Memory B cell (primary cell): ENCODE measurements at regions not wholly inside any gene's neighbourhood (a gene's known extent, or its start where the extent isn't known, plus 50 kb on each side); places are given as distances from the start of the nearest gene placed in this dataset.

Experiments used
- ATAC-seq: fragments of 150-1000 bp; cut with Tn5 transposase; 2 replicates; pipeline ENCODE4 v1.10.0; 2021; ENCODE audit warnings: low read depth, mild to moderate bottlenecking, moderate library complexity
- DNase-seq, 2 donors: peaks; one replicate each; pipeline ENCODE4 v3.0.0; 2022; ENCODE audit warnings: low spot score in 2 of 2
- H3K27ac Mint-ChIP-seq: one replicate; pipeline ENCODE4 v1.8.0; 2022; ENCODE audit warnings: mild to moderate bottlenecking, moderate library complexity, mixed read lengths
- H3K27me3 Mint-ChIP-seq: one replicate; pipeline ENCODE4 v1.8.0; 2022; ENCODE audit warnings: mixed read lengths
- H3K36me3 Mint-ChIP-seq: one replicate; pipeline ENCODE4 v1.8.0; 2022; ENCODE audit warnings: mild to moderate bottlenecking, mixed read lengths
- H3K4me1 Mint-ChIP-seq: one replicate; pipeline ENCODE4 v1.8.0; 2022; ENCODE audit warnings: mixed read lengths
- H3K4me3 Mint-ChIP-seq: one replicate; pipeline ENCODE4 v1.8.0; 2022; ENCODE audit warnings: mild to moderate bottlenecking, moderate library complexity, mixed read lengths
- H3K9me3 Mint-ChIP-seq: one replicate; pipeline ENCODE4 v1.8.0; 2022; ENCODE audit warnings: mixed read lengths

DNA sequence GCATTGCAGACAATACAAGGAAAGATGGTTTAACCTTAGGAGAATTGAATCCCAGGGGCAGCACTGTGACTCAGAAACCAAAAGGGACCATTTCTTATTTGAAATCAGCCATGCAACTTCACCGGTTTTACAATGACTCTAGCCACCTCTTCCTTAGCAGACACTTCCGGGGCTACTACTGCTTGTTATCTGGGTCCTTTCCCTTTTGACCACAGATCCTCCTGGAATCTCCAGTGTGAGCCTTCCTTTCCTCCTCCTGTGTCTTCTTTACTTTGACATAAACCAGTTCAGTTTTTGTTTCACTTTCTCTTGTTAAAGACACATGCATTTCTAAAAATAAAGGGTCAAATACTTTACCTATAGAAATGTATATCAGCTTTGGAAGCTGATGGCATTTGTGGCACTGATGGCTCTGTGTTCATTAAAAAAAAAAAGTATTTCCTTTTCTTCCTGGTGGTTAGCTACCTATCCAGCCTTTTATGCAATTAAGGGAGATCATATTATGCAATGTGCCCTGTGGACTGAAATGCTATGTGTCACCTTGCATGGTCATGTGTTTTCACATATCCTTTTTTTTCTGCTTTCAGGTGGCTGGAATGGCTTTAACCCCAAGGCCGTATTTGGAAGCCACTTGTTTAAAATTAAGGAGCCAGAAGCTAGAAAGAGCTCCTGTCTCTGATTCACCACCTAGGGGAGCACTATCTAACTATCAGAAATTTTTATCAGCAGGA, 296.2 kb downstream of the CHL1 start:
- peak overlapping the region; percentile 77 for H3K4me3 Mint-ChIP-seq

GRCh38 chr3:494190-494589, 297.6 kb downstream of the CHL1 start:
- DNase-seq = no peak
- peaks cover 3% of the 10 kb centered on the region for H3K4me1 Mint-ChIP-seq
- no peaks in the 10 kb centered on the region for H3K9me3 Mint-ChIP-seq
- H3K36me3 Mint-ChIP-seq = no peaks in the 10 kb centered on the region
- H3K4me3 Mint-ChIP-seq = no peak overlapping the region
- no peaks in the 10 kb centered on the region for H3K27me3 Mint-ChIP-seq
- H3K27ac Mint-ChIP-seq = no peak overlapping the region
- no peak for ATAC-seq

More for the DNA sequence above, 296.2 kb downstream of the CHL1 start:
- Mint-ChIP-seq H3K36me3 (no peaks in the 10 kb centered on the region), H3K27ac (peak overlapping the region; percentile 3), H3K4me1 (peaks cover 3% of the 10 kb centered on the region), H3K27me3 (no peaks in the 10 kb centered on the region), H3K9me3 (no peaks in the 10 kb centered on the region)
- no peak for ATAC-seq
- DNase-seq = no peak

- H3K9me3 Mint-ChIP-seq = no peaks in the 10 kb centered on the region
- no peaks in the 10 kb centered on the region for H3K36me3 Mint-ChIP-seq
- no peak overlapping the region for H3K27ac Mint-ChIP-seq
Observed at GRCh38 chr3:498487-498886, 301.9 kb downstream of the CHL1 start.

GRCh38 chr3:499001-499761, 302.6 kb downstream of the CHL1 start:
- H3K27ac Mint-ChIP-seq = no peak overlapping the region
- H3K36me3 Mint-ChIP-seq = no peaks in the 10 kb centered on the region
- no peak for ATAC-seq
- H3K4me3 Mint-ChIP-seq = no peak overlapping the region
- no peaks in the 10 kb centered on the region for H3K27me3 Mint-ChIP-seq
- H3K9me3 Mint-ChIP-seq = no peaks in the 10 kb centered on the region
- no peak for DNase-seq
- H3K4me1 Mint-ChIP-seq = no peaks in the 10 kb centered on the region

More at GRCh38 chr3:498487-498886, 301.9 kb downstream of the CHL1 start:
- ATAC-seq = no peak
- no peaks in the 10 kb centered on the region for H3K27me3 Mint-ChIP-seq
- no peak overlapping the region for H3K4me3 Mint-ChIP-seq
- DNase-seq = no peak
- H3K4me1 Mint-ChIP-seq = no peaks in the 10 kb centered on the region

DNA sequence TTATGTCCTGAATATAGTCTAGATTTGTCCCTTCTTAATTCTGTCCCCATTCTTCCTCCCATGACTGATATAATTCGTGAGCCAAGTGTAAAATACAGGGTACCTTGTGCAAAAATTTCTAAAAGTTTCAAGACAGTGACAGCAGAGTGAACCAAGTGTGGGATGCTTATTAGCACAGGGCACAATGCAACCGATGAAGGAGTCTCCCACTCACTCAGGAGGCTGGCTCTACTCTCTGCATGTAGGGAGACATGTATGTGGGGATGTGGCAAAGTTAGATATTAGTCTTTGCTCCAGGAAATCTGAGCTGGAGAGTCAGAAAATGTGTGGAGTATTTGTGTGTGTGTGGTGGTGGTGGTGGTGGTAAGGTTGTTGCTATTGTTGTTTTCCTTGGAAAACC, 305.9 kb downstream of the CHL1 start:
- H3K4me3 Mint-ChIP-seq = no peak overlapping the region

DNA sequence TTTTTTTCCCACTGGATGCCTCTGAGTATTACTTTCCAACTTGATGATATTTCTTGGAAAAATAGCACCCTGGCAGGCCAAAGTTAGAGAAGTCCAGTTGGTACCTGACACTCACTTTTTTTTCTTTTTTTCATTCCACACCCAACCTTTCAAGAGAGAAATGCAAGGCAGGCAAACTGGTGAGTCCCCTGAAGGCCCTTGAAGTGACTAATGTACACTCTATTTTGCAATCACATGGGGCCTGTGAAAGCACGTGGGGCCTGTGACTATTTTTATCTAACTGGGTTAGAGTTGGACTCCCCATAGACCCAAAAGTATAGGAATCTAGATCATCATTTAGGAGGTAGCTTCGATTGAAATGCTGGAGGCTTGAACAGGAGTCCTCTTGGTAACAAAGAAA, 316.7 kb downstream of the CHL1 start:
- ATAC-seq = no peak
- peaks cover 7% of the 10 kb centered on the region for H3K9me3 Mint-ChIP-seq
- DNase-seq = no peak
- peaks cover 3% of the 10 kb centered on the region for H3K4me1 Mint-ChIP-seq
- no peak overlapping the region for H3K27ac Mint-ChIP-seq
- H3K4me3 Mint-ChIP-seq = no peak overlapping the region
- H3K27me3 Mint-ChIP-seq = peaks cover 2% of the 10 kb centered on the region
- H3K36me3 Mint-ChIP-seq = no peaks in the 10 kb centered on the region

More for the DNA sequence above, 305.9 kb downstream of the CHL1 start:
- Mint-ChIP-seq H3K4me1 (no peaks in the 10 kb centered on the region), H3K27me3 (peaks cover 2% of the 10 kb centered on the region), H3K27ac (no peak overlapping the region), H3K9me3 (peaks cover under 1% of the 10 kb centered on the region), H3K36me3 (no peaks in the 10 kb centered on the region)
- no peak for DNase-seq
- no peak for ATAC-seq

- H3K9me3 Mint-ChIP-seq = peaks cover 2% of the 10 kb centered on the region
- ATAC-seq (no peak), DNase-seq (no peak)
- no peak overlapping the region for H3K4me3 Mint-ChIP-seq
- no peak overlapping the region for H3K27ac Mint-ChIP-seq
- H3K27me3 Mint-ChIP-seq = peaks cover 2% of the 10 kb centered on the region
- no peaks in the 10 kb centered on the region for H3K4me1 Mint-ChIP-seq
- H3K36me3 Mint-ChIP-seq = no peaks in the 10 kb centered on the region
Observed at GRCh38 chr3:514192-514591, 317.6 kb downstream of the CHL1 start.

GRCh38 chr3:519026-519425, 322.5 kb downstream of the CHL1 start:
- DNase-seq = no peak
- Mint-ChIP-seq H3K9me3 (no peaks in the 10 kb centered on the region), H3K4me3 (no peak overlapping the region), H3K4me1 (no peaks in the 10 kb centered on the region), H3K36me3 (no peaks in the 10 kb centered on the region), H3K27me3 (peaks cover 2% of the 10 kb centered on the region), H3K27ac (no peak overlapping the region)
- ATAC-seq = no peak

DNA sequence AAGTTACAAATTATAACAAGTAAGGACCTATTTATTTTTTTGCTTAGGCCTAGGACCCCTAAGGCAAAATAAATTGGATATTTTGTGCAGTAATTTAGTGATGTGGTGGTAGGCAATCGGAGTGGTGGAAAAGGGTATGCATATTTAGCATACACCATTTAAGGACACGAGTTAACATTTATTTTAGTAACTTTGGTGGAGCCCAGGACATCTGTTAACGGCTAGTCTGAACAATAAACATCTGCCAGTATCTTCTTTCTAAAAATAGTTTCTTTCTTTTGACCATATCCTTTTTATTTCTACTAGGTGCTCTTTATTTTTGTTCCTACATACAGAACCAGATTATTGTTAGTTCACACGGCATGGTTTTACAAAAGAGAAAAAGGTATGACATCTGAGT, 326.3 kb downstream of the CHL1 start:
- no peaks in the 10 kb centered on the region for H3K9me3 Mint-ChIP-seq
- H3K4me3 Mint-ChIP-seq = no peak overlapping the region
- no peak for DNase-seq
- no peak overlapping the region for H3K27ac Mint-ChIP-seq
- ATAC-seq = no peak
- no peaks in the 10 kb centered on the region for H3K36me3 Mint-ChIP-seq
- peaks cover 2% of the 10 kb centered on the region for H3K27me3 Mint-ChIP-seq
- no peaks in the 10 kb centered on the region for H3K4me1 Mint-ChIP-seq

DNA sequence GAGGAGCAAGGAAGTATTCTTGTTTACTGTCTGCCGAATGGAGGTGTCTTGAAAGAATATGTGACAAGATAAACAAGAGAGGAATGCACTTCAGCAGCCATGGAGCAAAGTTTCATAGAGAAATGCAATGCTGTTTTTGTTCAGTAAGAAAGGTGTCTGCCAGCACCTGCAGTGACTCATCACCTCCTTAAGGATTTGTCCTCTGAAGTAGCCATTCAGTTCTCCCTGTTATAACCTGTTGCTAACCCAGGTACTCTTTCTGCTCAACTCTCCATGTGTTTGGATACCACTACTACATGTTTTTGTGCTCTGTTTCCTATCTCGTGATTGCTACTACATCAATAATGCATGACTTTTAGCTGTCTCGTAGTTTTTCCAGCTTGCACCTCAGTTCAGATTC, 328.9 kb downstream of the CHL1 start:
- Mint-ChIP-seq H3K4me1 (peaks cover 3% of the 10 kb centered on the region), H3K9me3 (peaks cover 1% of the 10 kb centered on the region), H3K27me3 (peaks cover 2% of the 10 kb centered on the region), H3K4me3 (no peak overlapping the region), H3K36me3 (no peaks in the 10 kb centered on the region), H3K27ac (no peak overlapping the region)
- no peak for DNase-seq
- ATAC-seq = no peak

GRCh38 chr3:535566-536416, 339.2 kb downstream of the CHL1 start:
- Mint-ChIP-seq H3K27me3 (peaks cover 2% of the 10 kb centered on the region), H3K4me1 (no peaks in the 10 kb centered on the region), H3K36me3 (no peaks in the 10 kb centered on the region), H3K27ac (no peak overlapping the region), H3K9me3 (peaks cover 4% of the 10 kb centered on the region), H3K4me3 (no peak overlapping the region)
- DNase-seq (peak in 1 of 2 donors; percentile 5), ATAC-seq (peak; percentile 77)

DNA sequence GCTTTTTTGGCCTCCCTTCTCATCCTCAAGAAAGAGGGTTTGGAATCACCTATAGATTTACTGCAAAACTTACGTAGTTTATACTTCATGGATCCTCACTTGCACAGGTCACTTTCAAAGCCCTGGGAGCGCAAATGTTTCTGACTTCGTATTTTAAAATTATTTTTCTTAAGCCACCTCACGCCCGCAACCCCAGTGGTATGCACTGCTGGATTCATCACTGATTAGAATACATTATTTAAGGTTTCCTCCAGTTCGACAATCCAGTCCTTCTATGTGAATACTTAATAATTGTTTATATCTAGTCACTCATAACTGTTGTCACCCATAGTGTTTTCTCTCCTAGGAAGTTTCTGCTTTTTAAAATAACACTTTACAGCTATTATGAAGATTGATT, 339.9 kb downstream of the CHL1 start:
- ATAC-seq (no peak), DNase-seq (no peak)
- Mint-ChIP-seq H3K9me3 (peaks cover 4% of the 10 kb centered on the region), H3K27ac (no peak overlapping the region), H3K36me3 (no peaks in the 10 kb centered on the region), H3K4me3 (peak overlapping the region; percentile 21), H3K4me1 (no peaks in the 10 kb centered on the region), H3K27me3 (peaks cover 2% of the 10 kb centered on the region)

DNA sequence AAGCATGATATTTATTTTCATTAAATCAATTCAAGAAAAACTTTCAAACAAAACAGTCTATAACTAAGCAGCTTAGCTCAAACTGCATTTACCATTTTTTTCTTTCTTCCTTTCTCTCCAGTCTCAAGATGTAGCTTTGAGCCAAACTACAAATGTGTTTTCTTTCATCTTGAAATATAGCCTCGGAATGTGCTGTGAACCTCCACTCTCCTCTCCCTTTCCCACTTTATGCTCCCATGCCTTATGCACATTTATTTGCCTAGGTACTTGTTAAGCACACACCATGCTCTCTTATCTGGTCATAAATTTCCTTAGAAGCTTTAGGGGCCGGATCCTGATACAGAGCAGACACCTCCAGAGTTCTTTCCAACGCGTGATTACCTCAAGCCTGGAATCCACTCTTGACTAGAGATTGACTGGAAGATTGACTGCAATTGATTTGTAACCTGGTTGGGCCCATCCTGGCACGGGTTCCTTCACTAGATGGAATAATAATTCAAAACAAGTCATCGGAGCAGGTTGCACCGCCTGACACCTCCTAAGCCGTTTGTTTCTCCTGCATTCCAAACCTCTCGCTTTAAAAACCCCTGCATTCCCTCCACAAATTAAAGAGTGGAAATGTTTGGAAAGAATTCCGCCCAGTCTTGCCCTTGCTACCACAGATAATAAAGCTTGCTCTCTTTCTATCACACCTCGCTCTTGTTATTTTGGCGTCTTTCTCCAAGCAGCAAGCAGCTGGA, 344.7 kb downstream of the CHL1 start:
- no peaks in the 10 kb centered on the region for H3K36me3 Mint-ChIP-seq
- H3K4me3 Mint-ChIP-seq = no peak overlapping the region
- no peak overlapping the region for H3K27ac Mint-ChIP-seq
- no peaks in the 10 kb centered on the region for H3K4me1 Mint-ChIP-seq
- ATAC-seq = no peak
- DNase-seq = no peak
- H3K9me3 Mint-ChIP-seq = peaks cover 1% of the 10 kb centered on the region
- H3K27me3 Mint-ChIP-seq = peaks cover 5% of the 10 kb centered on the region
